WI38 (cell line): ENCODE measurements at regions not wholly inside any gene's neighbourhood (a gene's known extent, or its start where the extent isn't known, plus 50 kb on each side); places are given as distances from the start of the nearest gene placed in this dataset.
"Not testable (repeated sequence)": the region's sequence is repeated elsewhere in the genome, so short reads cannot be mapped to it uniquely, and the experiment has no call there.

Source experiments
- H3K4me3 ChIP-seq: 2 replicates; pipeline ENCODE4 v1.5.1; 2011; ENCODE audit warnings: low read depth, mild to moderate bottlenecking, control low read depth, low read length
- TF ChIP-seq, protein P1 (sequence below): IDR thresholded peaks from 2 replicates; pipeline ENCODE4 v1.5.1; 2012; ENCODE audit warnings: low read depth, mild to moderate bottlenecking, control low read depth, low read length

DNA sequence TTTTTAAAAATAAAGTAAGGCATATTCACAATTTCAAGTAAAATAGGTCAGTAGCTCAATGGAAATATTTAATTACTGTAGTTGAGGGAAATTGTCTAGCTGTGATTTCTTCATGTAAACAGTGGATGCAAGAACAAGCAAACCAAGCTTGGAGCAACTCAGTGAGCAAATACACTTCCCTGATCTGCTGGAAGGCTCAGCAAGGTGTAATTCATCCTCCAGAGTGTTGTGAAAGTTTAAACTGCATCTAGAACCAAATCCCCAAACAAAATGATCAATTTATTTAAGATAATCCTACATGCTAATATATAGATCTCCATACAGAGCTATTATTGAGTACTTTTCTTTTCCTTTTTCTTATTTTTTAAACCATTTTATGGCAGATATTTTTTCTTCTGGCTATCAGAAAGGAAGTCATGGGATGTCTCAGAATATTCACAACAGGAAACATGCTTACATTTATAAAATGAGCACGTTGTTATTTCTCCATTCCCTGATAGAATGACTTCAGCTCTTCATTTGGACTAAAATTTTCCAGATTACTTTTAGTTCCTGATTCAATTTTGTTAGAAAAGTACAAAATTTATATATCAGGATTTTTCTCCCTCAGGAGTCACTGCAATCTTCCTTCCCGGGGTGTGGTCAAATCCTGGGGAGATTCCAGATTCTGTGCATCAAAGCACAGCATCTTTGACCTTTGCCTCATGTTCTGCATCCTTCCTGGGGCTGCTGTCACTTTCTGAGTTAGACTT is 219.2 kb upstream of the ELL2 start:
- no peak overlapping the region for H3K4me3 ChIP-seq
- TF ChIP-seq, protein P1, sequence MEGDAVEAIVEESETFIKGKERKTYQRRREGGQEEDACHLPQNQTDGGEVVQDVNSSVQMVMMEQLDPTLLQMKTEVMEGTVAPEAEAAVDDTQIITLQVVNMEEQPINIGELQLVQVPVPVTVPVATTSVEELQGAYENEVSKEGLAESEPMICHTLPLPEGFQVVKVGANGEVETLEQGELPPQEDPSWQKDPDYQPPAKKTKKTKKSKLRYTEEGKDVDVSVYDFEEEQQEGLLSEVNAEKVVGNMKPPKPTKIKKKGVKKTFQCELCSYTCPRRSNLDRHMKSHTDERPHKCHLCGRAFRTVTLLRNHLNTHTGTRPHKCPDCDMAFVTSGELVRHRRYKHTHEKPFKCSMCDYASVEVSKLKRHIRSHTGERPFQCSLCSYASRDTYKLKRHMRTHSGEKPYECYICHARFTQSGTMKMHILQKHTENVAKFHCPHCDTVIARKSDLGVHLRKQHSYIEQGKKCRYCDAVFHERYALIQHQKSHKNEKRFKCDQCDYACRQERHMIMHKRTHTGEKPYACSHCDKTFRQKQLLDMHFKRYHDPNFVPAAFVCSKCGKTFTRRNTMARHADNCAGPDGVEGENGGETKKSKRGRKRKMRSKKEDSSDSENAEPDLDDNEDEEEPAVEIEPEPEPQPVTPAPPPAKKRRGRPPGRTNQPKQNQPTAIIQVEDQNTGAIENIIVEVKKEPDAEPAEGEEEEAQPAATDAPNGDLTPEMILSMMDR: no peak

DNA sequence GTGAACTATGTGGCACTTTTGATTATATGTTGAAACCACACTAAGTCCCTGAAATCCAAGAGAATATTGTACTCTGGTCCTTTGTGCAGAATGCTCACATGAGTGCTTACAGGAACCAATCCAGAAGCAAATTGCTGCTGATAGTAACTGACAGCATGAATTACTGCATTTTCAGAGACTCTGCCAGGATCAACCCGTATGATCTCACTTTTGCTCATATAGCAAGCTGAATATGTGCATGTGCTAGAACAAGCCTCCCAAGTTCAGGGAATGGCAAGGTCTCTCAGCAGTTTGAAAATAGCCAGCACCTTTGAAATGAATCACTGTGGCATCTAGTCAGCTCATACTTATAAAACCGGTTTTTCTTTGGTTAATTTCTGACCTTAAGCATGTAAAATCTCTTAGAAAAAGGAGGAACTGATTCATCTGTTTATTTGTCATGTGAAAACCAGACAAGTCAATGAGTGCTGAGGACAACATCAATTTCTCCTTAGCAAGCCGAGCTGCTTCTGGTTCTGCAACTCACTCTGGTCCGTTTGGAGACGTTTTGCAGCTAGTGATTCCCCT is 215.7 kb upstream of the ELL2 start:
- H3K4me3 ChIP-seq: no peak overlapping the region
- TF ChIP-seq, protein P1: no peak

DNA sequence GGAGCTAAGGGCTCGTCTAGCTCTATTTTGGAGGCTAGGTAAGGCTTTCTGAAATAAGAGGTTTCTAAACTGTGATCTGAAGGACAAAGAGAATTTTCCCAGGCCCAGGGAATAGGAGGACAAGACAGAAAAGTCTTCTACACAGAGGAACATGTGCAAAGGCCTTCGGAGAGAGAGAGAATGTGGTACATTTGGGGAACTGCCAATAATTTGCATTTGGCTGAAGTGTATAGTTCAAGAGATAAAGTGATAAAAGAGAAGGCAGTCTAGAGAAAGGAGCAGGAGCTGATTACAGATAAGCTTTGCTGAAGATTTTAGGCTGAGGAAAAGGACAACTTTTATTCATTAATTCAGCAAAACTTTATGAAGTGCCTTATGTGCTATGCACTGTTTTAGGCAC is 214.4 kb upstream of the ELL2 start:
- H3K4me3 ChIP-seq: no peak overlapping the region
- TF ChIP-seq, protein P1: no peak

GRCh38 chr5:96175090-96175489 is 213.4 kb upstream of the ELL2 start:
- H3K4me3 ChIP-seq: no peak overlapping the region
- TF ChIP-seq, protein P1: 0 out of 2 replicates have a peak, but pooled peaks have one; percentile 11

- TF ChIP-seq, protein P1: no peak
Observed at GRCh38 chr5:96173366-96173765, 211.7 kb upstream of the ELL2 start.

DNA sequence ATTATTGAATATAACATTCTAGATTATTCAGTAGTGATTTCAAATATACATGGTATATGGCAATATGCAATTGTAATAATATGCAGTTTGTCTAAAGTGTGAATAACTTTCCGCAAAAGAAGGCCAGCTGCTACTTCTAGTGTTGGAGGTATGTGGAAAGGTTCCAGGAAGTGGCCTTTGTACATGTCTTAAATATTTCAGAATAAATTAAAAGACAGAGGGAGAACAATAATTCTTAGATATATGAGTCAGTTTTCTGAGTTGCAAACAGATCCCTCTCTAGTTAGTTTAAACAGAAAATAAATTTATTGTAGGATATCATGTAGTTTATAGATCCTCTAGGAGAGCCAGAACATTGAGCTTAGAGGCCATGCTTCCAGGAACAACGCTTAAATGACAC is 210.8 kb upstream of the ELL2 start:
- TF ChIP-seq, protein P1: no peak
- H3K4me3 ChIP-seq: no peak overlapping the region

More at GRCh38 chr5:96173366-96173765, 211.7 kb upstream of the ELL2 start:
- H3K4me3 ChIP-seq: no peak overlapping the region

DNA sequence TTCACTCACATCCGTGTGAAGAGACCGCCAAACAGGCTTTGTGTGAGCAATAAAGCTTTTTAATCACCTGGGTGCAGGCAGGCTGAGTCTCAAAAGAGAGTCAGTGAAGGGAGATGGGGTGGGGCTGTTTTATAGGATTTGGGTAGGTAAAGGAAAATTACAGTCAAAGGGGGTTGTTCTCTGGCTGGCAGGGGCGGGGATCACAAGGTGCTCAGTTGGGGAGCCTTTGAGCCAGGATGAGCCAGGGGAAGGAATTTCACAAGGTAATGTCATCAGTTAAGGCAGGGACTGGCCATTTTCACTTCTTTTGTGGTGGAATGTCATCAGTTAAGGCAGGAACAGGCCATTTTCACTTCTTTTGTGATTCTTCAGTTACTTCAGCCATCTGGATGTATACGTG is 210.3 kb upstream of the ELL2 start:
- not testable (repeated sequence) for H3K4me3 ChIP-seq

DNA sequence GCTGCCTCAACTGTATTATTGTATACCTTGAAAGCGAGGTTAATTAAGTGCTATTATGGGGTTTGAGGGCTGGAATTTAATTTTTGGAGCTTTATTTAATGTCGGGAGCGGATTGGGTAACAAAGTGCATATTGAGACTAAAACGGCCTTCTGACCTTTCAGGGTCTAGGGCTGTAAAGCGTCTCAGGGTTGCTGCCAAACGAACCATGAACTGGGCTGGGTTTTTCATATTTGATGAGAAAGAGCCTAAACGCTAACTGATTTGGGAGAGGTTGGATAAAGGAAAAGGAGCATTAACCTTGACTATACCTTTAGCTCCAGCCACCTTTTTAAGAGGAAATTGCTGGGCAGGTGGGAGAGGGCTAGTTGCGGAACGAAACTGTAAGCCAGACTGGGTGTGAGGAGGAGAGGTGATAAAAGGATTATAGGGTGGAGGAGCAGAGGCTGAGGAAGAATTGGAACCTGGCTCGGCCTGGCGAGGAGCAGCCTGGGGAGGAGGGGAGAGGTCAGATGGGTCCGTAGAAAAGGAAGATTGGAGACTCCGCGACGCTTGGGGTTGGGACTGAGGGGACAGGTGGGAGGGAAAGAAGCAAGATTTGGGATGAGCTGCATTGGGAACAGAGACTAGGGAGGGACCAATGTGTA is 209.0 kb upstream of the ELL2 start:
- not testable (repeated sequence) for H3K4me3 ChIP-seq

DNA sequence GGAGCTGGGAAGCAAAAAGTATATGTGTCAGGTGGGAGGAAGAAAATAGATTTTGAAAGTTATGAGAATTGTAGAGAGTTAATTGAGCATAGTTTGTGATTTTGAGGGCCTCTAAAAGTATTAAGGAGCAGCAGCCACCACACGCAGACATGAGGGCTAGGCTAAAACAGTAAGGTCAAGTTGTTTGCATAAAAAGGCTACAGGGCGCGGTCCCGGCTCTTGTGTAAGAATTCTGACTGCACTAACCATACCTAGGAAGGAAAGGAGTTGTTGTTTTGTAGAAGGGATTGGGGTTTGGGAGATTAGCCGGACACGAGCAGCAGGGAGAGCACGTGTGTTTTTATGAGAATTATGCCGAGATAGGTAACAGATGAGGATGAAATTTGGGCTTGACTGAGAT is 207.2 kb upstream of the ELL2 start:
- H3K4me3 ChIP-seq: not testable (repeated sequence)
